Effector memory CD4-positive, alpha-beta T cell (primary cell): ENCODE measurements at regions not wholly inside any gene's neighbourhood (a gene's known extent, or its start where the extent isn't known, plus 50 kb on each side); places are given as distances from the start of the nearest gene placed in this dataset.
"Not testable (repeated sequence)": the region's sequence is repeated elsewhere in the genome, so short reads cannot be mapped to it uniquely, and the experiment has no call there.

Experiments used
- DNase-seq, 3 donors: peaks; one replicate each; pipeline ENCODE4 v3.0.0-alpha.2; 2020
- H3K27ac ChIP-seq: 2 replicates; pipeline ENCODE4 v1.7.0; 2013; ENCODE audit warnings: mild to moderate bottlenecking, low read length, moderate library complexity; ENCODE audit not compliant: insufficient read depth, poor library complexity, severe bottlenecking
- H3K27me3 ChIP-seq: replicated peaks from 2 replicates; pipeline ENCODE4 v1.7.0; 2013; ENCODE audit warnings: mild to moderate bottlenecking, low read length; ENCODE audit not compliant: insufficient read depth, control insufficient read depth, poor library complexity, severe bottlenecking
- H3K36me3 ChIP-seq: 2 replicates; pipeline ENCODE4 v1.7.0; 2013; ENCODE audit warnings: mild to moderate bottlenecking, low read length, moderate library complexity; ENCODE audit not compliant: control insufficient read depth, insufficient read depth
- H3K4me1 ChIP-seq: 2 replicates; pipeline ENCODE4 v1.7.0; 2013; ENCODE audit warnings: low read length, mild to moderate bottlenecking; ENCODE audit not compliant: control insufficient read depth, insufficient read depth, poor library complexity, severe bottlenecking
- H3K4me3 ChIP-seq: 2 replicates; pipeline ENCODE4 v1.7.0; 2013; ENCODE audit warnings: low read length, low read depth, mild to moderate bottlenecking; ENCODE audit not compliant: insufficient read depth, poor library complexity, severe bottlenecking
- H3K9me3 ChIP-seq: 2 replicates; pipeline ENCODE4 v1.7.0; 2013; ENCODE audit warnings: mild to moderate bottlenecking, low read length, moderate library complexity; ENCODE audit not compliant: control insufficient read depth

DNA sequence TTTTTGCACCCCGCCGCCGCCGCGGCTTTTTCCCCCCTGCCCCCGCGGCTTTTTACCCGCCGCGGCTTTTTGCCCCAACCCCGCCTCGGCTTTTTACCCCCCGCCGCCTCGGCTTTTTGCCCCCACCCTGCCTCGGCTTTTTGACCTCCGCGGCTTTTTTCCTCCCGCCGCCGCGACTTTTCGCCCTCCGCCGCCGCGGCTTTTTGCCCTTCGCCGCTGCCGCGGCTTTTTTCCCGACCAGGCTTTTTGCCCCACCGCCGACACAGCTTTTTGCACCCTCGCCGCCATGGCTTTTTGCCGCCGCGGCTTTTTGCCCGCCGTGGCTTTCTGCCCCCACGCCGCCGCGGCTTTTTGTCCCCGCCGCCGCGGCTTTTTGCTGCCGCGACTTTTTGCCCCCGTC lies 137.0 kb upstream of the TP53TG3D start:
- Histone ChIP-seq H3K36me3 (no peaks in the 10 kb centered on the region), H3K4me1 (no peaks in the 10 kb centered on the region), H3K4me3 (peak overlapping the region; percentile 52), H3K27ac (no peak overlapping the region), H3K27me3 (peaks cover 7% of the 10 kb centered on the region), H3K9me3 (no peaks in the 10 kb centered on the region)
- no peak for DNase-seq

DNA sequence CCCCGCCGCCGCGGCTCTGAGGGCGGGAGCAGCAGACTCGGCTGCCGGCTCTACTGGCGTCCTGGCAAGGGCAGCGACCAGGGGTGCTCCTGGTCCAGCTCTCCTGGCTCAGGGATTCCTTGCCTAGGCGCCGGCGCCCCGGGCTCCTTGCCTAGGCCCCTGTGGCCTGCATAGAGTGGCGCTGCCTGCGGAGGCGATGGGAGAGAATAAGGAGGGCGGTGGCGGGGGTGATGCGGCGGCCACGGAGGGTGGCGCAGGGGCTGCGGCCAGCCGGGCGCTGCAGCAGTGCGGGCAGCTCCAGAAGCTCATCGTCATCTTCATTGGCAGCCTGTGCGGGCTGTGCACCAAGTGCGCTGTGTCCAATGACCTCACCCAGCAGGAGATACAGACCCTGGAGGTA lies 136.6 kb upstream of the TP53TG3D start:
- not testable (repeated sequence) for H3K27ac ChIP-seq, DNase-seq, H3K4me1 ChIP-seq, H3K27me3 ChIP-seq, H3K9me3 ChIP-seq, H3K36me3 ChIP-seq
- H3K4me3 ChIP-seq: peak overlapping the region; percentile 52

GRCh38 chr16:32120372-32120771 lies 132.7 kb upstream of the TP53TG3D start:
- not testable (repeated sequence) for DNase-seq, H3K4me1 ChIP-seq, H3K27me3 ChIP-seq, H3K9me3 ChIP-seq, H3K36me3 ChIP-seq, H3K4me3 ChIP-seq, H3K27ac ChIP-seq

DNA sequence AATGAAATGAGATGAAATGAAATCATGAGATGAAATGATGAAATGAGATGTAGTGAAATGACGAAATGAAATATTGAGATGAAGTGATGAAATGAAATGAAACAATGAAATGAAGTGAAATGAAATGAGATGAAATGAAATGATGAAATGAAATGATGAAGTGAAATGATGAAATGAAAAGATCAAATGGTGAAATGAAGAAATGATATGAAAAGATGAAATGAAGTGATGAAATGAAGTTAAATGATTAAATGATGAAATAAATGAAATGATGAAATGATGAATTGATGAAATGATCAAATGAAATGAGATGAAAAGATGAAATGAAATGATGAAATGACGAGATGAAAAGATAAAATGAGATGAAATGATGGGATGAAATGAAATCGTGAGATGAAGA lies 132.3 kb upstream of the TP53TG3D start:
- H3K36me3 ChIP-seq, H3K27me3 ChIP-seq, H3K4me1 ChIP-seq, H3K4me3 ChIP-seq, H3K9me3 ChIP-seq, DNase-seq, H3K27ac ChIP-seq: not testable (repeated sequence)

GRCh38 chr16:32121273-32121900 lies 131.7 kb upstream of the TP53TG3D start:
- H3K27me3 ChIP-seq, H3K4me3 ChIP-seq, H3K4me1 ChIP-seq, DNase-seq, H3K27ac ChIP-seq, H3K36me3 ChIP-seq, H3K9me3 ChIP-seq: not testable (repeated sequence)

DNA sequence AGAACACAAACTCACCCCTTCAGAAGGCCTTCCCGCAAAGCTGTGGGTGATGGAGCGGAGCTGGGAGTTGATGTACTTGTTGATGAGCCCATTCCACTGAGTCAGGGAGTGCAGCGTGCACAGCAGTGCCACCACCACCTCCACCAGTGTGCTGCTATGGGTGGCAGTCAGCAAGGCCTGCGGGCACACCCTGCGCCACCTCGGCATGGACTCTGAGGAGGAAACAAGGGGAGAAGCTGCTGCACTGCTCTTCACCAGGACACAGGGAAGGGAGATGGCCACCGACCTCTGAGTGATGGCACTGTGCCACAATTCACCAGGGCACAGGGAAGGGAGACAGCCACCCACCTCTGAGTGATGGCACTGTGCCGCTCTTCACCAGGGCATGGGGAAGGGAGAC lies 100.7 kb upstream of the TP53TG3D start:
- not testable (repeated sequence) for H3K4me3 ChIP-seq

GRCh38 chr16:32187918-32188669 lies 65.0 kb upstream of the TP53TG3D start:
- not testable (repeated sequence) for H3K27me3 ChIP-seq, DNase-seq, H3K4me1 ChIP-seq, H3K36me3 ChIP-seq, H3K4me3 ChIP-seq, H3K9me3 ChIP-seq, H3K27ac ChIP-seq

More for the DNA sequence above, 100.7 kb upstream of the TP53TG3D start:
- not testable (repeated sequence) for H3K4me1 ChIP-seq, DNase-seq, H3K9me3 ChIP-seq, H3K27me3 ChIP-seq, H3K36me3 ChIP-seq, H3K27ac ChIP-seq

GRCh38 chr16:32202585-32202984 lies 50.5 kb upstream of the TP53TG3D start:
- H3K4me3 ChIP-seq, H3K4me1 ChIP-seq, H3K27me3 ChIP-seq, H3K36me3 ChIP-seq, H3K9me3 ChIP-seq, DNase-seq, H3K27ac ChIP-seq: not testable (repeated sequence)
